CD4-positive, alpha-beta T cell treated with Interleukin-6 at 100 ng/mL for 8 hours (primary cell): ENCODE measurements at regions not wholly inside any gene's neighbourhood (a gene's known extent, or its start where the extent isn't known, plus 50 kb on each side); places are given as distances from the start of the nearest gene placed in this dataset.
"Not testable (repeated sequence)": the region's sequence is repeated elsewhere in the genome, so short reads cannot be mapped to it uniquely, and the experiment has no call there.

Experiments used
- DNase-seq: peaks from one replicate; pipeline ENCODE4 v3.0.0-alpha.2; 2020; ENCODE audit warnings: mixed read lengths, low spot score

- DNase-seq = no peak
Measured at GRCh38 chr13:82593239-82593638, 1289.0 kb downstream of the SLITRK1 start.

DNA sequence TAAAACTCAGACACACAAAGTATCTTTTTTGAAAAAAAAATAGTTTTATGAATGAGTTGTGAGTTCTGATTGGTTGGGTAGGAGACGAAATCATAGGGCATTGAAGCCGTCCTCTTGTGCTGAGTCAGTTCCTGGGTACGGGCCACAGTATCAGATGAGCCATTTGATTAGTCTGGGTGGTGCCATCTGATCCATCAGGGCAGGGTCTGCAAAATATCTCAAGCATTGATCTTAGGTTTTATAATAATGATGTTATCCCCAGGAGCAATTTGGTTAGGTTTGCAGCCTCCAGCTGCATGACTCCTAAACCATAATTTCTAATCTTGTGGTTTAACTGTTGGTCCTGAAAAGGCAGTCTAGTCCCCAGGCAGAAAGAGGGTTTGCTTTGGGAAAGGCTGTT, 1310.6 kb downstream of the SLITRK1 start:
- no peak for DNase-seq

DNA sequence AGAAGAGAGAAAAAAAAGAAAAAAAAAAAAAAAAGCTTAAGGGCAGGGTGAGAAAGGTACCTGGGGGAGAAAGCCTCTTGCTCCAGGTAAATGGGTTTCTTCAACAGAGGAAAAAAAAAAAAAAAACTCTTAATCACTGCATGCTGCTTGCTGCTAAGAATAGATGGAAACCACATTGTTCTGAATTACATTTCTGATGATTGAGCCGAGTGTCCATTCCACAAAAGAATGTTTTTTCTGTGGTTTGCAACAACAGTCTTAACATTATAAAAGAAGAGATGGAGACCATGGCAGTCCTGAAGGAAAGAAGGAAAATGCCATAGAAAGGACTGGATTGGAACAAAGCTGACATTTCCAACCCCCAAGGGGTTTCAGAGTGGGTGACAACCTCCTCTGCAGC, 1312.7 kb downstream of the SLITRK1 start:
- DNase-seq = no peak

DNA sequence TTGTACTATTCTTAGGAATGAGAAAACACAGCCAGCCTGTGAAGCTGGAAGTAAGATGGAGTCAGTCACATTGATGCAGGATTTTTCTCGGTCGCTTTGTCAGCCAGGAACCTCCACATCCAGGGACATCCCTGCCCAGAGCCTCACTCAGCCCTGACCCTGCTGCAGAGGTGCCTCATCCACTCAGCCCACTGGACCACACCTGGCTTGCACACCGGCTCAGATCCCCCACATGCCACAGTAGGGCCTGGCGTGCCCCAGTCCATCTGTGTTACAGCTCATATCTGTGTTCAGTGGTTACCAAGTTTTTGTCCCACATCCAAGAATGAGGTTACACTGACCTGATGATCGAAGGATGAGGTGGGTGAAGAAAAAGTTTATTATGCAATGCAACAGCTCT, 1315.4 kb downstream of the SLITRK1 start:
- DNase-seq = no peak

DNA sequence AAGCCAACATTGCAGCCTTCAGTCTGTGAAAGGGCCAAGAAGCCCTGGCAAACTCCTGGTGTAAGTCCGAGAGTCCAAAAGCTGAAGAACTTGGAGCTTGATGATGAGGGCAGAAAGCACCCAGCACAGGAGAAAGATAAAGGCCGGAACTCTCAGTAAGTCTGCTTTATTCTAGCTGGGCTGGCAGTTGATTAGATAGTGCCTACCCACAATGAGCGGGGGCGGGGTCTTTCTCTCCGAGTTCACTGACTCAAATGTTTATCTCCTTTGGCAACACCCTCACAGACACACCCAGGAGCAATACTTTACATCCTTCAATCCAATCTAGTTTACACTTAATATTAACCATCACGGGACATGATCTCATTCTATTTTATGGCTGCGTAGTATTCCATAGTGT, 1317.1 kb downstream of the SLITRK1 start:
- DNase-seq = no peak

DNA sequence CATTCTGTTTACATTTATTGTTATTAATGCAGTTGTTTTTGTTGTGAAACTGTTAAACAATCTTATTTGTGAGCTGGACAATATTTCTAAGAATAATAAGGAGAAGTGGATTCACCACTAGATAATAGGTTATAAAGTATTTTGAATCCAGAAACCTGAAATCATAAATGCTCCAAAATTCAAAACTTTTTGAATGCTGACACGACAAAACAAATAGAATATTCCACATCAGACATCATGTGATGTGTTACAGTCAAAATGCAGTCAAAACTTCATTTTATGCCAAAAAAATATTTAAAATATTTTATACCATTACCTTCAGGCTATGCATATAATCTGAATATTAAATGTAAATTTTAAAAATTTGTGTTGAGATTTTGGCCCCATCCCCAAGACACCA, 1321.4 kb downstream of the SLITRK1 start:
- no peak for DNase-seq

- DNase-seq = no peak
Measured at GRCh38 chr13:82522872-82523271, 1359.4 kb downstream of the SLITRK1 start.

DNA sequence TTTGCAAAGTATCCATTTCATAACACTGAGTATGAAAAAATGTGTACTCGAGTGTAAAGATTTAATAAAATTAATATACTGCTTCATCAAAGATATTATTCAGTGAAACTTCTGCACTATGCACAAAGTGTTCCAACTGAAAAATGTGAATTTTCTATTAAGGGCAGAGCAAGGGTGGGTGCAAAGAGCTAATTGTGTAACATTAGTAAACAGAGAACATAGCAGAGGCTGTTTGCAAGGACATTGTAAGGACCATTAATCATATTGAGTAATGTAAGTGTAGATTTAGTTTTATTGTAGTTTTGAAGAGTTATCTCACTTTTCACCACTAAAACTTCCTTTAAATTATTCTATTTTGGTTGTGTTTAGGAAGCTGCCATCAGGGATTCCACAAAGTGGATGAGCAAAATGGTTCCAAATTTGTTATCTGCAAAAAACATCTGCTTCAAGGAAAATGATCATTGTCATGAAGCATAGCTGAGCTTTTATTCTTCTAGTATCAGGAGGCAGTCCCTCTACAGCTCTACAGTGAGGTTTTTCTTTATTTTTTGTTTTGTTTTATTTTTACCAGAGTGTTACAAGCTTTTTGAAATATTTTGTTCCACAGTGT, 1375.4 kb downstream of the SLITRK1 start:
- DNase-seq = no peak

- DNase-seq = no peak
Measured at GRCh38 chr13:82501834-82502233, 1380.4 kb downstream of the SLITRK1 start.

DNA sequence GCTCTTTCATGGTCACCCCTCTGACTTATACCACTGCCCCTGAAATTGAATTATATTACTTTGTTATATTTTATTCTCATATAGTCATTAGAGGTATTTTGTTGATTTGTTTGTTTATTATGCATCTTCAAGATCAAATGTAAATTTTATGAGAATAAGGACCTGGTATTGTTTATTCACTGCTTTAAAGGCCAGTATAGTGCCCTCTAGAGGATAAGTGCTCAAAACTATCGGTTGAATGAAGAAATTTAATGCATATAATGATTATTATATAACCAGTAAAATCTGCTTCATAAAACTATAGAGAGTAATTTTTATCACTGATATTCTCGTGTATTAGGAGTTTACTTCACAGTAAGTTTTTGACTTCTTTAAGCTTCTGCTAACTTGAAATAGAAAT, 1401.9 kb downstream of the SLITRK1 start:
- no peak for DNase-seq

DNA sequence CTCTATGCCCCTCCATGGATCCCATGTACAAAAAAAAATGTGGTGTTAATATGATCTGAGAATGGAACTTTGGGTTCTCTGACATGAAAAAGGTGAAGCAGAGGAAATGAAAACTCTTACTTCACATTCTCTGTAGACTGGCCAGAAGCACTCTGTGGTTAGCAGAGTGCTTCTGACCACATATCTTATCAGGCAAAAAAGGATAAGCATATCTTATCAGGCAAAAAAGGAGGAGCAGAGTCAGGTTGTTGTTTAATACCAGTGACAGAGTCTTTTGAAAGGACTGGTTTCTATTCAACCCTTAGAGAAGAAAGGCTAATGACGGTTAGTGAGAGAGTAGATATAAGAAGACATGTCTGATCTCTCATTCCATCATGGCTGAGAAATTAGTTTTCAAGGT, 1404.8 kb downstream of the SLITRK1 start:
- DNase-seq = no peak

GRCh38 chr13:82467626-82468025, 1414.6 kb downstream of the SLITRK1 start:
- no peak for DNase-seq

DNA sequence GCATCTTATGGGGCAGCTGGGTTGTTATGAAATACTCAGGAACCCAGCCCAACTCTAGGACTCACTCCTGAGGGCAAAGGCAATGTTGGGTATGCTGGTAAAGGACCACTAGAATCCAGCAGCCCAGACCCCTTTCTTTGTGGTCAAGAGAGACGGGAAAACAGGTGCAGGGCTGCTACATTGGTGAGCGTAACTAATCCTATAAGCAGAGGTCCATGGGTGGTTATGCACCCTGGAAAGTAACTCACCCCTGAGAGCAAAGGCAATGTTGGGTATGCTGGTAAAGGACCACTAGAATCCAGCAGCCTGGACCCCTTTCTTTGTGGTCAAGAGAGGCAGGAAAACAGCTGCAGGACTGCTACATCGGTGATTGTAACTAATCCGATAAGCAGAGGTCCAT, 1422.7 kb downstream of the SLITRK1 start:
- DNase-seq = not testable (repeated sequence)

- DNase-seq = no peak
Measured at GRCh38 chr13:82458169-82458568, 1424.1 kb downstream of the SLITRK1 start.

DNA sequence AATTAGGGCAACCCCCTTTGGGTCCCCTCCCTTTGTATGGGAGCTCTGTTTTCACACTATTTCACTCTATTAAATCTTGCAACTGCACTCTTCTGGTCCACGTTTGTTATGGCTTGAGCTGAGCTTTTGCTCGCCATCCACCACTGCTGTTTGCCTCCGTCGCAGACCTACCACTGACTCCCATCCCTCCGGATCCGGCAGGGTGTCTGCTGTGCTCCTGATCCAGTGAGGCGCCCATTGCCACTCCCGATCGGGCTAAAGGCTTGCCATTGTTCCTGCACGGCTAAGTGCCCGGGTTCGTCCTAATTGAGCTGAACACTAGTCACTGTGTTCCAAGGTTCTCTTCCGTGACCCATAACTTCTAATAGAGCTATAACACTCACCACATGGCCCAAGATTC, 1424.7 kb downstream of the SLITRK1 start:
- DNase-seq = not testable (repeated sequence)

DNA sequence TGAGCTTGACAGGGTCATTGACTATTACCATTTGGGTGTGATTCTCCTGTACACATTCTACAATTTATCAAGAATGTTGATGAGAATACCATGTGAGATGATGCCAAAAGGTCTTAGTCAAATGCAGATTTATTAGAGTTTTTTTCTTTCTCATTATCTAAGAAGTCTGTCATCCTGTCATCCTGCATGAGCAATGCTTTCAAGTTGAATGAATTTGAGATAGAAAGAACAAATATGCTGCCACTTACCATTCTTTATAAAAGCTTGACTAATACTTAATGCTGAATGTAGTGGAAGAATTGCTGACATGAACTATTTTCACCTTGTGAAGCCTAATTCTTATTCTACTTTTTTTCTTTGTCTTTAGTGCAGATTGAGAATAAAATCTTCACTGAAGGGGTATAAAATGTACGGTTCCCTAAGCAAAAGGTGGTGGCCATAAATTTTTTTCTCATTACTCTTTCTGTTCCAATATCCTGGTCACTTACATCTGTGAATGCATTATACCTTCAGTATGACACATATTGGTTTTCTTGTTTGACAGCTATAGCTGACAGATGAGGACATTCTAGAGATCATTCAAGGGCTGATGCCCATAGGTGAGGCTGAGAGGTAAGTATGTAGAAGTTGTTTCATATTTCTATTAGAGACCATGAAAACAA, 1434.7 kb downstream of the SLITRK1 start:
- no peak for DNase-seq

- no peak for DNase-seq
Measured at GRCh38 chr13:82439159-82439904, 1442.9 kb downstream of the SLITRK1 start.

- no peak for DNase-seq
Measured at GRCh38 chr13:82438320-82438719, 1444.0 kb downstream of the SLITRK1 start.

GRCh38 chr13:82436099-82436585, 1446.1 kb downstream of the SLITRK1 start:
- no peak for DNase-seq

- no peak for DNase-seq
Measured at GRCh38 chr13:82432949-82433348, 1449.3 kb downstream of the SLITRK1 start.

DNA sequence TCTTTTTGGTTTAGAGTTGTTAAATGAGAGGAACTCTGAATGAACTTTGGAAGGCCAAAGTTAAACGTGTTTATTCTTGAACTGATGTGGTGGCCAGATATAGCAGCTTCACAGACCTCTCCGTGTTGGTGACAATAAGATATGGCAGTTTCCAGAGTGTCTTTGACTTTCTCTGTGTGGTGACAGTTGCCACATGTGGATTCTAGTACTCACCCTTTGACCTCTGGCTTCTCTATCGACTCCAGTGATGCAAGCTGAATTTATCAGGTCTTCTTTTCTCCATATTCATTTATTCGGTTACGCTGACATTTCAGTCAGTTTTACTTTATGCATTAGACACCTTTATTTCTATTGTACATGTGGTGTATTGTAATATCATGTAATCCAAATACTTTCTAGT, 1469.5 kb downstream of the SLITRK1 start:
- DNase-seq = no peak

- no peak for DNase-seq
Measured at GRCh38 chr13:82407321-82407720, 1475.0 kb downstream of the SLITRK1 start.

DNA sequence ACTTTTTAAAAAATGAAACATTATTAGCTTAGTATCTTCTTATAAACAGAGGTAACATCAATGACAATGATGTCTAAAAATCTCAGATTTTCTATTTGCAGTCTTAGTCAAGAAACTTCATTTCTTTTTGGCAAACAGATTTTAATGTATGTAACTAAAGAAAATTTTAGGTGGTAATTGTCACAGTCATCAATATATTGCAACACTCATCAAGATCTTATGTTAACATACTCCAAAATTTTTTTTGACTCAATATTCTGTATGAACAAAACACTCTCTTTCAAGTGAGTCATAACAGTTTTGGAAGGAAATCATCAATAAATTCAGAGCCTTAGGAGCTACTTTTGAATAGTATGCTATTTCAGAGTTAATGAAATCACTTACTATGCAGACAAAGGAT, 1507.6 kb downstream of the SLITRK1 start:
- DNase-seq = no peak
